NCI-H1930 (cell line): ENCODE measurements at regions not wholly inside any gene's neighbourhood (a gene's known extent, or its start where the extent isn't known, plus 50 kb on each side); places are given as distances from the start of the nearest gene placed in this dataset.
"Not testable (repeated sequence)": the region's sequence is repeated elsewhere in the genome, so short reads cannot be mapped to it uniquely, and the experiment has no call there.

Experiments used
- DNase-seq, 2 experiments: peaks; one replicate each; lab custom pipeline; 2025; lab: John Stamatoyannopoulos, UW

GRCh38 chr1:60809204-60809980 lies 273.0 kb upstream of the NFIA start:
- DNase-seq = no peak

- no peak for DNase-seq
These were observed 273.7 kb upstream of the NFIA start for GRCh38 chr1:60808676-60809075.

- no peak for DNase-seq
These were observed 279.5 kb upstream of the NFIA start for GRCh38 chr1:60802884-60803283.

- DNase-seq = no peak
These were observed 285.0 kb upstream of the NFIA start for GRCh38 chr1:60797351-60797750.

GRCh38 chr1:60791226-60791625 lies 291.1 kb upstream of the NFIA start:
- no peak for DNase-seq

- DNase-seq = not testable (repeated sequence)
These were observed 309.3 kb upstream of the NFIA start for GRCh38 chr1:60773099-60773498.

GRCh38 chr1:60769082-60769481 lies 313.3 kb upstream of the NFIA start:
- no peak for DNase-seq

GRCh38 chr1:60765204-60765603 lies 317.2 kb upstream of the NFIA start:
- DNase-seq = no peak

- DNase-seq = no peak
These were observed 317.9 kb upstream of the NFIA start for GRCh38 chr1:60764489-60764888.

- no peak for DNase-seq
These were observed 318.6 kb upstream of the NFIA start for GRCh38 chr1:60763741-60764140.

- DNase-seq = no peak
These were observed 319.4 kb upstream of the NFIA start for GRCh38 chr1:60762911-60763310.

GRCh38 chr1:60762176-60762575 lies 320.2 kb upstream of the NFIA start:
- DNase-seq = no peak

GRCh38 chr1:60759291-60759690 lies 323.1 kb upstream of the NFIA start:
- no peak for DNase-seq

- DNase-seq = no peak
These were observed 324.9 kb upstream of the NFIA start for GRCh38 chr1:60757485-60757884.

GRCh38 chr1:60753036-60753900 lies 329.1 kb upstream of the NFIA start:
- peak; percentile 20 to 29 for DNase-seq

GRCh38 chr1:60751306-60751705 lies 331.1 kb upstream of the NFIA start:
- DNase-seq = no peak

- DNase-seq = no peak
These were observed 335.0 kb upstream of the NFIA start for GRCh38 chr1:60747353-60747752.

- DNase-seq = peak; percentile 22 to 53
These were observed 336.0 kb upstream of the NFIA start for GRCh38 chr1:60746278-60746791.

- DNase-seq = no peak
These were observed 336.9 kb upstream of the NFIA start for GRCh38 chr1:60745484-60745883.

- DNase-seq = no peak
These were observed 340.0 kb upstream of the NFIA start for GRCh38 chr1:60742339-60742738.

GRCh38 chr1:60740154-60740553 lies 342.2 kb upstream of the NFIA start:
- DNase-seq = no peak

- DNase-seq = no peak
These were observed 342.6 kb upstream of the NFIA start for GRCh38 chr1:60739729-60740128.

- DNase-seq = no peak
These were observed 349.4 kb upstream of the NFIA start for GRCh38 chr1:60732977-60733401.
